Neuronal stem cell (in vitro differentiated cells): ENCODE measurements at regions not wholly inside any gene's neighbourhood (a gene's known extent, or its start where the extent isn't known, plus 50 kb on each side); places are given as distances from the start of the nearest gene placed in this dataset.
"Not testable (repeated sequence)": the region's sequence is repeated elsewhere in the genome, so short reads cannot be mapped to it uniquely, and the experiment has no call there.

Experiments used
- DNase-seq: peaks from one replicate; pipeline ENCODE4 v3.0.0-alpha.2; 2013; ENCODE audit warnings: low spot score
- H2AFZ ChIP-seq: one replicate; pipeline ENCODE4 v1.6.1; 2013; ENCODE audit warnings: mild to moderate bottlenecking, low read length, inconsistent platforms
- H2AK5ac ChIP-seq: 2 replicates; pipeline ENCODE4 v1.6.1; 2013; ENCODE audit warnings: low read depth, mild to moderate bottlenecking, inconsistent platforms, low read length, moderate library complexity, mixed read lengths
- H2BK120ac ChIP-seq: 2 replicates; pipeline ENCODE4 v1.6.1; 2013; ENCODE audit warnings: low read depth, mild to moderate bottlenecking, inconsistent platforms, low read length, moderate library complexity, mixed read lengths
- H2BK12ac ChIP-seq: one replicate; pipeline ENCODE4 v1.6.1; 2013; ENCODE audit warnings: low read length, inconsistent platforms
- H2BK15ac ChIP-seq: 2 replicates; pipeline ENCODE4 v1.6.1; 2013; ENCODE audit warnings: mild to moderate bottlenecking, low read length, inconsistent platforms, mixed read lengths
- H2BK5ac ChIP-seq: one replicate; pipeline ENCODE4 v1.6.1; 2013; ENCODE audit warnings: inconsistent platforms, mild to moderate bottlenecking, low read length, moderate library complexity
- H3K14ac ChIP-seq: one replicate; pipeline ENCODE4 v1.6.1; 2013; ENCODE audit warnings: low read length, inconsistent platforms
- H3K18ac ChIP-seq: 2 replicates; pipeline ENCODE4 v1.6.1; 2013; ENCODE audit warnings: low read length, inconsistent platforms
- H3K23ac ChIP-seq: 2 replicates; pipeline ENCODE4 v1.6.1; 2013; ENCODE audit warnings: low read depth, mild to moderate bottlenecking, mixed read lengths, low read length, inconsistent platforms; ENCODE audit not compliant: poor library complexity
- H3K27ac ChIP-seq: replicated peaks from 3 replicates; pipeline ENCODE4 v1.5.1; 2013; ENCODE audit warnings: low read length, inconsistent platforms
- H3K27me3 ChIP-seq, 3 experiments: 2 replicates each; pipeline ENCODE4 v1.6.1; 2013; ENCODE audit warnings: low read length in 3 of 3, mild to moderate bottlenecking in 2 of 3, inconsistent platforms in 1 of 3, low read depth in 1 of 3, mixed read lengths in 1 of 3, moderate library complexity in 1 of 3; ENCODE audit not compliant: control insufficient read depth in 3 of 3, insufficient read depth in 3 of 3
- H3K36me3 ChIP-seq, 2 donors: replicated peaks in 1 of 2; 2 replicates each; pipeline ENCODE4 v1.6.1; 2013; ENCODE audit warnings: low read length in 2 of 2; ENCODE audit not compliant: control insufficient read depth in 2 of 2, insufficient read depth in 2 of 2
- H3K4ac ChIP-seq: 2 replicates; pipeline ENCODE4 v1.6.1; 2013; ENCODE audit warnings: inconsistent platforms, mild to moderate bottlenecking, low read length, moderate library complexity
- H3K4me1 ChIP-seq, 2 donors: 1 replicate in 1 of 2; 2 replicates in 1 of 2; pipeline ENCODE4 v1.6.1; 2013; ENCODE audit warnings: low read length in 2 of 2, low read depth in 1 of 2; ENCODE audit not compliant: control insufficient read depth in 2 of 2, insufficient read depth in 1 of 2
- H3K4me2 ChIP-seq: one replicate; pipeline ENCODE4 v1.6.1; 2013; ENCODE audit warnings: mild to moderate bottlenecking, low read length, inconsistent platforms; ENCODE audit not compliant: insufficient read depth, poor library complexity, severe bottlenecking
- H3K4me3 ChIP-seq, 2 donors: 2 replicates each; pipeline ENCODE4 v1.5.1; 2013; ENCODE audit warnings: low read length in 2 of 2, mild to moderate bottlenecking in 2 of 2, inconsistent platforms in 1 of 2, moderate library complexity in 1 of 2
- H3K79me1 ChIP-seq: one replicate; pipeline ENCODE4 v1.6.1; 2013; ENCODE audit warnings: low read depth, mild to moderate bottlenecking, inconsistent platforms, low read length, moderate library complexity
- H3K9ac ChIP-seq: one replicate; pipeline ENCODE4 v1.6.1; 2013; ENCODE audit warnings: mild to moderate bottlenecking, low read depth, low read length, inconsistent platforms; ENCODE audit not compliant: poor library complexity
- H3K9me3 ChIP-seq, 2 donors: replicated peaks in 1 of 2; 2 replicates each; pipeline versions ENCODE3 to v1.6.1; 2013; ENCODE audit warnings: low read length in 2 of 2, mild to moderate bottlenecking in 2 of 2, inconsistent platforms in 1 of 2, low read depth in 1 of 2, mixed read lengths in 1 of 2, moderate library complexity in 1 of 2; ENCODE audit not compliant: control insufficient read depth in 2 of 2, insufficient read depth in 1 of 2
- H4K8ac ChIP-seq: one replicate; pipeline ENCODE4 v1.6.1; 2013; ENCODE audit warnings: low read depth, mild to moderate bottlenecking, inconsistent platforms, low read length, moderate library complexity
- H4K91ac ChIP-seq: one replicate; pipeline ENCODE4 v1.6.1; 2013; ENCODE audit warnings: low read length, low read depth, mild to moderate bottlenecking, inconsistent platforms; ENCODE audit not compliant: poor library complexity
- WGBS, 2 donors: extraction: QIAGEN DNeasy Blood & Tissue Kit; methylation state at CpG; one replicate each; pipeline ENCODE4 v1.1.7; 2013; ENCODE audit warnings: missing lambda C conversion rate in 2 of 2, mixed read lengths in 1 of 2; ENCODE audit not compliant: insufficient read length in 2 of 2, insufficient replicate concordance in 1 of 2; ENCODE audit errors: extremely low coverage in 2 of 2; 5-methylcytosine and 5-hydroxymethylcytosine counted together

DNA sequence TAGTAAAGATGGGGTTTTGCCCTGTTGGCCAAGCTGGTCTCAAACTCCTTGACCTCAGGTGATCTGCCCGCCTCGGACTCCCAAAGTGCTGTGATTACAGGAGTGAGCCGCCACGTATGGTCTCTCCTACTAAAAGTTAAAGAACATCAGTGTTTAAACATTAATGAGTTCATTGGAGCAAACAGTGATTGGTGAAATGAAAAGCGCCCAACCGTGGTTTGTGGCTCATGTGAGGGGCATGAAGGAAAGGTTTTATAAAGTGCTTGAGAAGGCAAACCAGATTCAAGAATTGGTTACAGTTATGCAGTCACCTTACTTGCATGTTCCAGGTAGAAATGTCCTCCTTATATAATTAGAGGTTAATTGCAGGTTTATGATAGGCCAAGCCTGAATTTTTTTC, 109.5 kb downstream of the ZNF675 start:
- Histone ChIP-seq H3K27ac (no peak overlapping the region), H2AK5ac (no peak overlapping the region), H3K23ac (no peak overlapping the region), H3K4ac (no peak overlapping the region), H3K27me3 (no peaks in the 10 kb centered on the region), H2BK15ac (no peak overlapping the region), H3K4me2 (no peak overlapping the region), H4K8ac (no peak overlapping the region), H2AFZ (no peak overlapping the region), H3K18ac (no peak overlapping the region), H3K4me3 (no peak overlapping the region), H3K36me3 (no peaks in the 10 kb centered on the region), H3K9ac (no peak overlapping the region), H3K9me3 (peaks cover 0 to 15% of the 10 kb centered on the region in 2 donors), H2BK5ac (no peak overlapping the region), H4K91ac (no peak overlapping the region), H3K79me1 (no peaks in the 10 kb centered on the region), H2BK12ac (no peak overlapping the region), H3K14ac (no peak overlapping the region), H3K4me1 (no peaks in the 10 kb centered on the region), H2BK120ac (no peak overlapping the region)
- WGBS, 2 donors, result no CpG with 5 or more reads among the region's 6 CpGs
- DNase-seq, result no peak

DNA sequence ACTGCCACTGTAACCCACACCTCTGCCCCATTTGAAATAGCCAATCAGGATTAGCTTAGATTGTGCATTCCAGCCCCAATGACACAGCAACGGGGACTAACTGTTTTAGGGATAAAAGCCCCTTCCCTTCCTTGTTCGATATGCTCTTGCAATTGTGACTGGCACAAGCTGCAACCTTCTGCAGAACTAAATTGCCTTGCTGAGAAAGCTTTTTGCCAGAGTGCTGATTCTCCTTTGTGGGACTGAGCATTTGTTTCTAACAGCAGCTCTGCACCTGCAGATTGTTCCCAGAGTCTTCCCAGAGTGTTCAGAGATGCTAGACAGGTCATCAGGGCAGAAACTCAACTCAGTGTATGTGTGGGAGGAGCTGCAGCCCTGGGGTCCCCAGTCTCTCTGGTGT, 115.8 kb downstream of the ZNF675 start:
- no peak overlapping the region for H2BK12ac ChIP-seq
- no peak overlapping the region for H3K14ac ChIP-seq
- no peak overlapping the region for H2AK5ac ChIP-seq
- H3K27ac ChIP-seq, result no peak overlapping the region
- H2AFZ ChIP-seq, result no peak overlapping the region
- H4K91ac ChIP-seq, result no peak overlapping the region
- H3K27me3 ChIP-seq, result no peaks in the 10 kb centered on the region
- H3K9ac ChIP-seq, result no peak overlapping the region
- H3K18ac ChIP-seq, result no peak overlapping the region
- peaks cover 4 to 21% of the 10 kb centered on the region in 2 donors for H3K9me3 ChIP-seq
- no peak overlapping the region for H3K4me3 ChIP-seq
- H2BK5ac ChIP-seq, result no peak overlapping the region
- H3K36me3 ChIP-seq, result no peaks in the 10 kb centered on the region
- no peaks in the 10 kb centered on the region for H3K4me1 ChIP-seq
- H4K8ac ChIP-seq, result no peak overlapping the region
- WGBS, 2 donors, result no CpG with 5 or more reads among the region's 2 CpGs
- no peak overlapping the region for H3K4me2 ChIP-seq
- no peak overlapping the region for H2BK120ac ChIP-seq
- no peak for DNase-seq
- H3K79me1 ChIP-seq, result peaks cover 4% of the 10 kb centered on the region
- no peak overlapping the region for H2BK15ac ChIP-seq
- no peak overlapping the region for H3K4ac ChIP-seq
- H3K23ac ChIP-seq, result no peak overlapping the region

DNA sequence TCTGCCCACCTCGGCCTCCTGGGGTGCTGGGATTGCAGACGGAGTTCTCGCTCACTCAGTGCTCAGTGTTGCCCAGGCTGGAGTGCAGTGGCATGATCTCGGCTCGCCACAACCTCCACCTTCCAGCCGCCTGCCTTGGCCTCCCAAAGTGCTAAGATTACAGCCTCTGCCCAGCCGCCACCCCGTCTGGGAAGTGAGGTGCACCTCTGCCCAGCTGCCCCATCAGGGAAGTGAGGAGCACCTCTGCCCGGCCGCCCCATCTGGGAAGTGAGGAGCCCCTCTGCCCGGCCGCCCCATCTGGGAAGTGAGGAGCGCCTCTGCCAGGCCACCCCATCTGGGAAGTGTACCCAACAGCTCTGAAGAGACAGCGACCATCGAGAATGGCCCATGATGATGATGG, 118.9 kb downstream of the ZNF675 start:
- not testable (repeated sequence) for H3K27me3 ChIP-seq, H2BK5ac ChIP-seq, H3K14ac ChIP-seq, H3K36me3 ChIP-seq, H3K18ac ChIP-seq, DNase-seq, H3K9ac ChIP-seq, H2AK5ac ChIP-seq, H2BK15ac ChIP-seq, H3K27ac ChIP-seq, H2BK120ac ChIP-seq, H2AFZ ChIP-seq, H4K8ac ChIP-seq, H3K4me2 ChIP-seq, H3K4me1 ChIP-seq, H3K23ac ChIP-seq, H3K4me3 ChIP-seq, H2BK12ac ChIP-seq, H3K79me1 ChIP-seq, H4K91ac ChIP-seq, H3K4ac ChIP-seq
- WGBS, 2 donors, result no CpG with 5 or more reads among the region's 15 CpGs
- peaks cover 4 to 33% of the 10 kb centered on the region in 2 donors for H3K9me3 ChIP-seq

DNA sequence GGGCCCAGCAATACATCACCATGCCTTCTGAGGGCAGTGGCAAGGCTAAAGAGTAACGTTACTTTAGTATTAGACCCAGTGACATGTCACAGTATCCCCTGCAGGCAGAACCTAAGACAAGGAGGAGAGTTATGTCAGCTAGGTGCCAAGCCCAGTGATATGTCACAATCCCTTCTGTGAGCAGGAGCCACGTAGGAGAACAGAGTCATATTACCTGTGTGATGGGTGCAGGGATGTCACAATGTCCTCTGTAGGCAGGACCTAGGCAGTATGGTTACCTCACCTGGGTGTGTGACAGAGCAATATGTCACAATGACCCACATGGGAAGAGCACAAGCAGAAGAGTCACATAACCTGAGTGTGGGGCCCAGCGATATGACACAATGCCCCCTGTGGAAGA, 121.8 kb downstream of the ZNF675 start:
- DNase-seq, result no peak
- Histone ChIP-seq H3K36me3 (no peaks in the 10 kb centered on the region), H3K4me2 (no peak overlapping the region), H3K27ac (no peak overlapping the region), H2AK5ac (no peak overlapping the region), H2BK15ac (no peak overlapping the region), H3K14ac (no peak overlapping the region), H2BK12ac (no peak overlapping the region), H3K4me1 (no peaks in the 10 kb centered on the region), H3K18ac (no peak overlapping the region), H4K8ac (no peak overlapping the region), H3K4me3 (peak overlapping the region in 1 of 2 donors; percentile 8), H2BK5ac (no peak overlapping the region), H2AFZ (no peak overlapping the region), H3K9ac (no peak overlapping the region), H3K79me1 (no peaks in the 10 kb centered on the region), H3K23ac (no peak overlapping the region), H3K9me3 (peaks cover 0 to 36% of the 10 kb centered on the region in 2 donors), H4K91ac (no peak overlapping the region), H3K27me3 (no peaks in the 10 kb centered on the region), H2BK120ac (no peak overlapping the region), H3K4ac (no peak overlapping the region)
- no CpG with 5 or more reads among the region's 3 CpGs for WGBS, 2 donors
